CD4-positive, alpha-beta T cell treated with Interleukin-15 for 4 hours (primary cell): ENCODE measurements at regions not wholly inside any gene's neighbourhood (a gene's known extent, or its start where the extent isn't known, plus 50 kb on each side); places are given as distances from the start of the nearest gene placed in this dataset.

Experiments used
- DNase-seq: peaks from one replicate; pipeline ENCODE4 v3.0.0-alpha.2; 2020; ENCODE audit warnings: low spot score

GRCh38 chr5:159422361-159422760 is 92.1 kb upstream of the IL12B start:
- no peak for DNase-seq

GRCh38 chr5:159422910-159423309 is 92.6 kb upstream of the IL12B start:
- DNase-seq = no peak

- no peak for DNase-seq
These were observed 93.8 kb upstream of the IL12B start for GRCh38 chr5:159424123-159424522.

GRCh38 chr5:159426694-159427093 is 96.4 kb upstream of the IL12B start:
- DNase-seq = no peak

- DNase-seq = peak; percentile 3
These were observed 97.1 kb upstream of the IL12B start for GRCh38 chr5:159427180-159428012.

- no peak for DNase-seq
These were observed 100.2 kb upstream of the IL12B start for GRCh38 chr5:159430361-159431012.

GRCh38 chr5:159435855-159436254 is 105.6 kb upstream of the IL12B start:
- no peak for DNase-seq

- no peak for DNase-seq
These were observed 107.8 kb upstream of the IL12B start for GRCh38 chr5:159438092-159438491.

GRCh38 chr5:159439002-159439401 is 108.7 kb upstream of the IL12B start:
- DNase-seq = no peak

- no peak for DNase-seq
These were observed 109.9 kb upstream of the IL12B start for GRCh38 chr5:159440235-159440634.

GRCh38 chr5:159440968-159441367 is 110.7 kb upstream of the IL12B start:
- no peak for DNase-seq

GRCh38 chr5:159441441-159441840 is 111.2 kb upstream of the IL12B start:
- no peak for DNase-seq

GRCh38 chr5:159442206-159442850 is 112.0 kb upstream of the IL12B start:
- DNase-seq = no peak

- DNase-seq = peak; percentile 37
These were observed 114.3 kb upstream of the IL12B start for GRCh38 chr5:159444441-159445082.

GRCh38 chr5:159447116-159447515 is 116.8 kb upstream of the IL12B start:
- DNase-seq = no peak

- DNase-seq = no peak
These were observed 118.6 kb upstream of the IL12B start for GRCh38 chr5:159448841-159449407.

- no peak for DNase-seq
These were observed 119.6 kb upstream of the IL12B start for GRCh38 chr5:159449925-159450324.

GRCh38 chr5:159450417-159450816 is 120.1 kb upstream of the IL12B start:
- DNase-seq = no peak

- DNase-seq = no peak
These were observed 121.1 kb upstream of the IL12B start for GRCh38 chr5:159451197-159452052.

GRCh38 chr5:159452480-159453167 is 122.3 kb upstream of the IL12B start:
- no peak for DNase-seq

GRCh38 chr5:159453209-159453608 is 122.9 kb upstream of the IL12B start:
- no peak for DNase-seq
